Gastroesophageal sphincter (tissue), 3 donors: ENCODE measurements at regions not wholly inside any gene's neighbourhood (a gene's known extent, or its start where the extent isn't known, plus 50 kb on each side); places are given as distances from the start of the nearest gene placed in this dataset.

ENCODE experiments used
- EP300 ChIP-seq: sonication (generic); formaldehyde crosslinking; IDR thresholded peaks from one replicate; pipeline ENCODE4 v1.6.1; 2017; ENCODE audit warnings: antibody characterized with exemption, mild to moderate bottlenecking
- POLR2A ChIP-seq, 2 donors: fragments of 450-650 bp; IDR thresholded peaks; one replicate each; pipeline ENCODE4 v1.6.1; 2017; ENCODE audit warnings: antibody characterized with exemption in 2 of 2, mild to moderate bottlenecking in 2 of 2, moderate library complexity in 1 of 2
- POLR2AphosphoS5 ChIP-seq: sonication (generic); formaldehyde crosslinking; IDR thresholded peaks from one replicate; pipeline ENCODE4 v1.6.1; 2017; ENCODE audit warnings: antibody characterized with exemption
- TF ChIP-seq, protein P1 (sequence below), 4 experiments: fragments of 200-600 bp in 2 of 4; fragments of 450-650 bp in 2 of 4; sonication (generic) in 1 of 4; IDR thresholded peaks; one replicate each; pipeline ENCODE4 v1.5.1; 2017 to 2019; ENCODE audit warnings: antibody characterized with exemption in 4 of 4, mild to moderate bottlenecking in 2 of 4, moderate library complexity in 2 of 4

DNA sequence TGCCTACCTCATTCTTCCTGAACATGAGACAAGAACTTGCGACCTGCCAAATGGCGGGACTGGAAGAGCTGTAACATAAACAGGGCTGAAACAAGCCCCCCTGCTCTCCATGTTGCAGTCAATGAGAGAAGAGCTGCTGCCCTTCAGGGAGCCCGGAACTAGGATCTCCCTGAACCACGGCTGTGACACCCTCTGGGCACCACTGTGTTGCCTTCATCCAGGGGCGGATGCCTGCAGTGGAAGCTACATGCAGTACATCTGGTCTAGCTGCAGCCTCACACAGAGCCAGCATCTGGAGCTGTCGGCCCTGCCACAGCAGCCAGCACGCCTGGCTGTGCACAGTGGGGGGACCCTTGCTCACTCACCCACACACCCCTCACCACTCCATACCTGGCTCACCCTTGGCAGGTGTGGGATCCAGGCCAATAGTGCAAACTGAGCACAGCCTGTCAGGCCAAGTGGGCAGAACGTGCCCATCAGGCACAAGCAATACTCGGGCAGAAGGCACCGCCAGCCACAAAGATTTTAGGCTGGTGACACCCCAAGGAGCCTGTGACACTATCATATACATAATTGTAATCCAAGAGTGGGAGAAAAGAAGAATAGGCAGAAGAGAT is 451.3 kb downstream of the HTR1B start:
- TF ChIP-seq, protein P1, sequence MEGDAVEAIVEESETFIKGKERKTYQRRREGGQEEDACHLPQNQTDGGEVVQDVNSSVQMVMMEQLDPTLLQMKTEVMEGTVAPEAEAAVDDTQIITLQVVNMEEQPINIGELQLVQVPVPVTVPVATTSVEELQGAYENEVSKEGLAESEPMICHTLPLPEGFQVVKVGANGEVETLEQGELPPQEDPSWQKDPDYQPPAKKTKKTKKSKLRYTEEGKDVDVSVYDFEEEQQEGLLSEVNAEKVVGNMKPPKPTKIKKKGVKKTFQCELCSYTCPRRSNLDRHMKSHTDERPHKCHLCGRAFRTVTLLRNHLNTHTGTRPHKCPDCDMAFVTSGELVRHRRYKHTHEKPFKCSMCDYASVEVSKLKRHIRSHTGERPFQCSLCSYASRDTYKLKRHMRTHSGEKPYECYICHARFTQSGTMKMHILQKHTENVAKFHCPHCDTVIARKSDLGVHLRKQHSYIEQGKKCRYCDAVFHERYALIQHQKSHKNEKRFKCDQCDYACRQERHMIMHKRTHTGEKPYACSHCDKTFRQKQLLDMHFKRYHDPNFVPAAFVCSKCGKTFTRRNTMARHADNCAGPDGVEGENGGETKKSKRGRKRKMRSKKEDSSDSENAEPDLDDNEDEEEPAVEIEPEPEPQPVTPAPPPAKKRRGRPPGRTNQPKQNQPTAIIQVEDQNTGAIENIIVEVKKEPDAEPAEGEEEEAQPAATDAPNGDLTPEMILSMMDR (IDR thresholded peaks at IDR 0.05), result no peak
- TF ChIP-seq EP300 (no peak), POLR2AphosphoS5 (no peak), POLR2A (IDR thresholded peaks at IDR 0.05) (no peak)
